HG03432 (cell line): ENCODE measurements at regions not wholly inside any gene's neighbourhood (a gene's known extent, or its start where the extent isn't known, plus 50 kb on each side); places are given as distances from the start of the nearest gene placed in this dataset.

Experiments used
- ATAC-seq: cut with Tn5 transposase; IDR thresholded peaks from one replicate; pipeline ENCODE4 v1.9.1; 2021; ENCODE audit warnings: mild to moderate bottlenecking, moderate library complexity; ENCODE audit not compliant: unreplicated experiment

GRCh38 chr4:155081222-155081621 is 127.2 kb upstream of the NPY2R start:
- ATAC-seq, result no peak

- no peak for ATAC-seq
Observed at GRCh38 chr4:155085843-155086530, 122.4 kb upstream of the NPY2R start.

GRCh38 chr4:155094201-155094820 is 114.1 kb upstream of the NPY2R start:
- no peak for ATAC-seq

GRCh38 chr4:155099231-155099630 is 109.2 kb upstream of the NPY2R start:
- ATAC-seq, result no peak

- ATAC-seq, result no peak
Observed at GRCh38 chr4:155106629-155107028, 101.8 kb upstream of the NPY2R start.

- ATAC-seq, result no peak
Observed at GRCh38 chr4:155107059-155107458, 101.4 kb upstream of the NPY2R start.

- no peak for ATAC-seq
Observed at GRCh38 chr4:155114790-155115189, 93.6 kb upstream of the NPY2R start.

GRCh38 chr4:155119006-155119405 is 89.4 kb upstream of the NPY2R start:
- ATAC-seq, result no peak

- ATAC-seq, result no peak
Observed at GRCh38 chr4:155120536-155120935, 87.9 kb upstream of the NPY2R start.

GRCh38 chr4:155122382-155122781 is 86.1 kb upstream of the NPY2R start:
- no peak for ATAC-seq

GRCh38 chr4:155134136-155134535 is 74.3 kb upstream of the NPY2R start:
- ATAC-seq, result no peak

- no peak for ATAC-seq
Observed at GRCh38 chr4:155140889-155141288, 67.5 kb upstream of the NPY2R start.

- no peak for ATAC-seq
Observed at GRCh38 chr4:155143512-155143911, 64.9 kb upstream of the NPY2R start.
